GM12878 (cell line): ENCODE measurements at regions not wholly inside any gene's neighbourhood (a gene's known extent, or its start where the extent isn't known, plus 50 kb on each side); places are given as distances from the start of the nearest gene placed in this dataset.

Source experiments
- ATAC-seq: fragments of 200-7000 bp; cut with Tn5 transposase; 3 replicates; pipeline ENCODE4 v1.9.1; 2020; ENCODE audit warnings: mild to moderate bottlenecking, moderate library complexity
- BruUV-seq: library from RNA; stranded (reverse); fragments of 400-500 nt; replicated peaks from 2 replicates; lab custom pipeline; 2021; lab: Mats Ljungman, UMichigan
- CTCF ChIA-PET: fragments of 300-600 bp; sonication (Branson Sonifier 250); formaldehyde crosslinking; extraction: SDS; loops from one replicate; lab custom pipeline; 2021; ENCODE audit warnings: inconsistent platforms; lab: Yijun Ruan, JAX
- POLR2A ChIA-PET: fragments of 350-600 bp; formaldehyde crosslinking; extraction: SDS; loops from one replicate; lab custom pipeline; 2021; ENCODE audit warnings: inconsistent platforms; lab: Charles Lee
- RAD21 ChIA-PET: fragments of 300-600 bp; sonication (Branson Sonifier 250); formaldehyde crosslinking; loops from one replicate; lab custom pipeline; 2023; ENCODE audit warnings: antibody characterized with exemption; ENCODE audit not compliant: unreplicated experiment; lab: Charles Lee
- SMC1A ChIA-PET: fragments of 300-600 bp; sonication (Branson Sonifier 250); formaldehyde crosslinking; loops from one replicate; lab custom pipeline; 2023; ENCODE audit not compliant: unreplicated experiment, uncharacterized antibody; lab: Charles Lee
- DNase-seq: peaks from one replicate; pipeline ENCODE4 v3.0.0-alpha.2; 2011; ENCODE audit warnings: low read depth, low spot score
- FAIRE-seq: peaks from 3 replicates; lab custom pipeline; 2011; peaks lifted over from hg19 to GRCh38; lab: Jason Lieb, UNC
- H2AFZ ChIP-seq: 2 replicates; pipeline ENCODE4 v1.6.0; 2011; ENCODE audit warnings: low read depth, low read length, control low read depth; ENCODE audit not compliant: control insufficient read depth
- H3K27ac ChIP-seq: 2 replicates; pipeline ENCODE4 v1.5.1; 2011; ENCODE audit warnings: control low read depth; ENCODE audit not compliant: control insufficient read depth, insufficient read depth
- H3K27me3 ChIP-seq, 2 experiments: replicated peaks in 1 of 2; 2 replicates each; pipeline versions ENCODE4 v1.6.0 to v1.6.1; 2011; ENCODE audit warnings: low read length in 1 of 2; ENCODE audit not compliant: control insufficient read depth in 2 of 2, insufficient read depth in 2 of 2
- H3K36me3 ChIP-seq, 2 experiments: 2 replicates each; pipeline ENCODE4 v1.5.1; 2011; ENCODE audit warnings: low read length in 1 of 2; ENCODE audit not compliant: control insufficient read depth in 2 of 2, insufficient read depth in 2 of 2
- H3K4me1 ChIP-seq: 2 replicates; pipeline ENCODE4 v1.6.1; 2011; ENCODE audit warnings: mild to moderate bottlenecking, low read length, moderate library complexity, mixed read lengths; ENCODE audit not compliant: control insufficient read depth, insufficient read depth
- H3K4me2 ChIP-seq: 2 replicates; pipeline ENCODE4 v1.6.0; 2011; ENCODE audit warnings: control low read depth; ENCODE audit not compliant: control insufficient read depth, insufficient read depth
- H3K4me3 ChIP-seq: fragments of 200-600 bp; sonication (generic); 2 replicates; pipeline ENCODE4 v1.5.1; 2016
- H3K79me2 ChIP-seq: 2 replicates; pipeline ENCODE4 v1.6.0; 2011; ENCODE audit warnings: low read length; ENCODE audit not compliant: control insufficient read depth, insufficient read depth
- H3K9ac ChIP-seq: 2 replicates; pipeline ENCODE4 v1.8.0; 2011; ENCODE audit warnings: low read length, control low read depth, mixed read lengths; ENCODE audit not compliant: control insufficient read depth, insufficient read depth
- H3K9me3 ChIP-seq: replicated peaks from 3 replicates; pipeline ENCODE4 v1.5.1; 2011; ENCODE audit warnings: mild to moderate bottlenecking, low read length; ENCODE audit not compliant: control insufficient read depth, insufficient read depth
- H4K20me1 ChIP-seq: 2 replicates; pipeline ENCODE4 v1.6.0; 2011; ENCODE audit not compliant: control insufficient read depth, insufficient read depth
- CHD2 ChIP-seq: IDR thresholded peaks from 2 replicates; pipeline ENCODE4 v1.6.1; 2011; ENCODE audit warnings: low read depth, low read length, improper control_type of control experiment, borderline replicate concordance
- EED ChIP-seq: sonication (generic); IDR thresholded peaks from 2 replicates; pipeline ENCODE4 v1.6.1; 2016; ENCODE audit warnings: antibody characterized with exemption, low read depth
- IRF4 ChIP-seq: IDR thresholded peaks from 2 replicates; pipeline ENCODE4 v1.6.1; 2011; ENCODE audit warnings: low read depth, low read length
- KLF5 ChIP-seq: fragments of 450-650 bp; IDR thresholded peaks from 2 replicates; pipeline ENCODE4 v1.6.1; 2014; ENCODE audit warnings: mild to moderate bottlenecking; ENCODE audit not compliant: partially characterized antibody
- MYB ChIP-seq: fragments of 150-350 bp; IDR thresholded peaks from 2 replicates; pipeline ENCODE4 v1.6.1; 2014; ENCODE audit warnings: mild to moderate bottlenecking, low read depth, low read length, borderline replicate concordance
- NFXL1 ChIP-seq: fragments of 450-650 bp; IDR thresholded peaks from 2 replicates; pipeline ENCODE4 v1.6.1; 2017; ENCODE audit warnings: antibody characterized with exemption, mild to moderate bottlenecking, borderline replicate concordance
- RBBP5 ChIP-seq: fragments of 200-600 bp; sonication (generic); conservative IDR thresholded peaks from 2 replicates; pipeline ENCODE4 v1.6.1; 2016
- SMAD1 ChIP-seq: fragments of 450-650 bp; IDR thresholded peaks from 2 replicates; pipeline ENCODE4 v1.6.1; 2018; ENCODE audit warnings: mild to moderate bottlenecking, low read depth; ENCODE audit not compliant: partially characterized antibody
- SMAD5 ChIP-seq: IDR thresholded peaks from 2 replicates; pipeline ENCODE4 v1.6.1; 2016; ENCODE audit warnings: antibody characterized with exemption, low read depth
- SUZ12 ChIP-seq: fragments of 200-600 bp; sonication (generic); IDR thresholded peaks from one replicate; pipeline ENCODE4 v1.6.1; 2018; ENCODE audit warnings: antibody characterized with exemption, mild to moderate bottlenecking; ENCODE audit not compliant: unreplicated experiment
- WGBS: methylation state at CpG from one replicate; pipeline ENCODE4 v1.1.6; 2016; ENCODE audit warnings: low lambda C conversion rate; ENCODE audit not compliant: insufficient replicate concordance, insufficient coverage; ENCODE audit errors: missing lambda C conversion rate; 5-methylcytosine and 5-hydroxymethylcytosine counted together
- in situ Hi-C: fragments of 300-500 bp; cut with MboI; formaldehyde crosslinking; loops from 9 replicates; pipeline ENCODE4 v1.14.3; 2018; ENCODE audit warnings: mixed read lengths
- intact Hi-C: fragments of 100-400 bp; cut with micrococcal nuclease; formaldehyde crosslinking; loops from one replicate; pipeline ENCODE4 v1.14.2; 2022; ENCODE audit not compliant: unreplicated experiment
- TF ChIP-seq, protein P1 (sequence below): fragments of 450-650 bp; IDR thresholded peaks from 2 replicates; pipeline ENCODE4 v1.6.1; 2017; ENCODE audit warnings: low read depth, mild to moderate bottlenecking, moderate library complexity
- TF ChIP-seq, protein P2 (sequence below): fragments of 450-650 bp; IDR thresholded peaks from 2 replicates; pipeline ENCODE4 v1.6.1; 2016; ENCODE audit warnings: mild to moderate bottlenecking, moderate library complexity, borderline replicate concordance

DNA sequence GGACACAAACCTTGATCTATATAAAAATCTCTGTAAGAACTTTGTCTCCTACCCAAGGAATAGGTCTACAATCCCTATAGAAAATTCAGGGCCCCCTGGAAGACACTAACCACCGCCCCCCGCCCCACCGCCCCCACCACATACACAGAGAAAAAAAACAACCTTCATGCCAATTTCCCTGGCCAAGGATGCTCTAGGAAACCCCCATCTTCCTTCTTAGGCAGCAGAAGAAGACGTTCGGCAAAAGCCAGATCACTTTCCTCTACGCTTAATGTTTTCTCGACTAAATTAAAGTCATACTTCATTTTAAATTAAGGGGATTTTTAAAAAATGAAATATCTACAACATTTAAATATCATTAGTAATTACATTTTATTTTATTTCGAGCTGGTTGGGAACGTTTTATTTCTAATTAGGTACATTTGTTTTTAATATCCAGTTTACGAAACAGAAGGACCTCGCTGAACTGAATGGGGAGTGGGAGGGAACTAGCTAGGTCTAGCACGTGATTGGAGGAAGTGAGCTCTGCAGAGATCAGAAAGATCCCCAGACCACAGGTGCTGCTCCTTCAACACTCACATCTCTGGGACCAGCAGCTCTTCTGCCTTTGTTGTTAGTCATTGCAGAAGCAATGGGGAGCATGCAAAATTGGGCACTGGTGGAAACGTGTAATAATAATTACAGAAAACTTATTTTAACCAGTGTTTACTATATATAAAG is 472.3 kb downstream of the MN1 start:
- ChIA-PET POLR2A (no interaction called here), CTCF (no interaction called here), SMC1A (no interaction called here), RAD21 (no interaction called here)
- H3K4me2 ChIP-seq: no peak overlapping the region
- in situ Hi-C loops: no loop called here
- H3K9ac ChIP-seq: no peak overlapping the region
- H3K36me3 ChIP-seq: no peaks in the 10 kb centered on the region
- H3K4me1 ChIP-seq: no peaks in the 10 kb centered on the region
- no TSS peak for BruUV-seq
- no peak for DNase-seq
- no peak overlapping the region for H3K4me3 ChIP-seq
- no peaks in the 10 kb centered on the region for H3K79me2 ChIP-seq
- no peak overlapping the region for H3K27ac ChIP-seq
- no peak overlapping the region for H2AFZ ChIP-seq
- no peaks in the 10 kb centered on the region for H3K9me3 ChIP-seq
- H3K27me3 ChIP-seq: no peaks in the 10 kb centered on the region
- FAIRE-seq: no peak
- ATAC-seq: no peak
- 8% methylated on average over 13 of the region's 13 CpGs for WGBS
- no peaks in the 10 kb centered on the region for H4K20me1 ChIP-seq
- TF ChIP-seq KLF5: no peak
- no peak for TF ChIP-seq SUZ12
- TF ChIP-seq EED: no peak
- TF ChIP-seq RBBP5: no peak
- no peak for TF ChIP-seq SMAD1
- TF ChIP-seq CHD2: no peak
- intact Hi-C loops: no loop called here

DNA sequence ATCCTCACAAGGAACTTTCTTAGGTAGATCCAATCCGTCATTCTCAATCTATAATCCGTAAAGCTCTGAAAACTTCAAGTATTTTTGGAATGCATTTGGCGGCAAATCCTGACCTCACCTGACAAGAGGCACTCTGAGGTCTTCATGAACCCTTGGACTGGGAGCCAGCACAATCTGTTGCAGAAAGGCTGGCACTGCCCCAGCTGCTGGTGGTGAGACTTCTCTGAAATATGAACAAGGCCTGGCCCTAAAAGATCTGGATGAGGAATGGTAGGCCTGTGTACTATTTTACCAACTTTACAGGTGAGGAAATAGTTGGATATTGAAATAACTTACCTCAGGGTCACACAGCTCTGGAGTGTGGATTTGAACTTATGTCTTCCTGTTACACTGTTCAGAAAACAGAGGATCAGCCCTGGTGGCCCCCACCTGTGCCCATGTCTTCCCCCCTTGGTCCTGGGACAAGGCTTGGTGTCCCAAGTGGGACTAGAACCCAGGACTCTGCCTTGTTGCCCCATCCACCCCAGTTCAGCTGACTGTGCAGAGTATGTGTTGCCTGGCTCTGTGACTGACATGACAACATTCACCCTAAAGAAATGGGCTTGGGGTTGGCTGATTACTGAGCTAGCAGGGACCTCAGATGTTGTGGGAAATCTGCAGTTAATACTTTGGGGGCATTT is 471.4 kb downstream of the MN1 start:
- Histone ChIP-seq H3K27ac (no peak overlapping the region), H3K4me1 (no peaks in the 10 kb centered on the region), H4K20me1 (no peaks in the 10 kb centered on the region), H3K9ac (no peak overlapping the region), H3K36me3 (no peaks in the 10 kb centered on the region), H3K79me2 (no peaks in the 10 kb centered on the region), H3K4me3 (no peak overlapping the region), H3K27me3 (no peaks in the 10 kb centered on the region), H2AFZ (no peak overlapping the region), H3K9me3 (no peaks in the 10 kb centered on the region), H3K4me2 (no peak overlapping the region)
- WGBS: 27% methylated on average over 3 of the region's 3 CpGs
- ChIA-PET POLR2A (no interaction called here), SMC1A (no interaction called here), CTCF (no interaction called here), RAD21 (interaction anchor here (1.2 kb wide), 1 partner anchor 651 kb away, joined by 3 read pairs; no protein-coding TSS in a partner anchor)
- ATAC-seq (no peak), FAIRE-seq (no peak), DNase-seq (no peak)
- in situ Hi-C loops: no loop called here
- no TSS peak for BruUV-seq
- intact Hi-C loops: no loop called here
- no peak for TF ChIP-seq NFXL1
- TF ChIP-seq, protein P1, sequence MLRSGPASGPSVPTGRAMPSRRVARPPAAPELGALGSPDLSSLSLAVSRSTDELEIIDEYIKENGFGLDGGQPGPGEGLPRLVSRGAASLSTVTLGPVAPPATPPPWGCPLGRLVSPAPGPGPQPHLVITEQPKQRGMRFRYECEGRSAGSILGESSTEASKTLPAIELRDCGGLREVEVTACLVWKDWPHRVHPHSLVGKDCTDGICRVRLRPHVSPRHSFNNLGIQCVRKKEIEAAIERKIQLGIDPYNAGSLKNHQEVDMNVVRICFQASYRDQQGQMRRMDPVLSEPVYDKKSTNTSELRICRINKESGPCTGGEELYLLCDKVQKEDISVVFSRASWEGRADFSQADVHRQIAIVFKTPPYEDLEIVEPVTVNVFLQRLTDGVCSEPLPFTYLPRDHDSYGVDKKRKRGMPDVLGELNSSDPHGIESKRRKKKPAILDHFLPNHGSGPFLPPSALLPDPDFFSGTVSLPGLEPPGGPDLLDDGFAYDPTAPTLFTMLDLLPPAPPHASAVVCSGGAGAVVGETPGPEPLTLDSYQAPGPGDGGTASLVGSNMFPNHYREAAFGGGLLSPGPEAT: no peak
- no peak for TF ChIP-seq MYB
- no peak for TF ChIP-seq SMAD5
- TF ChIP-seq, protein P2, sequence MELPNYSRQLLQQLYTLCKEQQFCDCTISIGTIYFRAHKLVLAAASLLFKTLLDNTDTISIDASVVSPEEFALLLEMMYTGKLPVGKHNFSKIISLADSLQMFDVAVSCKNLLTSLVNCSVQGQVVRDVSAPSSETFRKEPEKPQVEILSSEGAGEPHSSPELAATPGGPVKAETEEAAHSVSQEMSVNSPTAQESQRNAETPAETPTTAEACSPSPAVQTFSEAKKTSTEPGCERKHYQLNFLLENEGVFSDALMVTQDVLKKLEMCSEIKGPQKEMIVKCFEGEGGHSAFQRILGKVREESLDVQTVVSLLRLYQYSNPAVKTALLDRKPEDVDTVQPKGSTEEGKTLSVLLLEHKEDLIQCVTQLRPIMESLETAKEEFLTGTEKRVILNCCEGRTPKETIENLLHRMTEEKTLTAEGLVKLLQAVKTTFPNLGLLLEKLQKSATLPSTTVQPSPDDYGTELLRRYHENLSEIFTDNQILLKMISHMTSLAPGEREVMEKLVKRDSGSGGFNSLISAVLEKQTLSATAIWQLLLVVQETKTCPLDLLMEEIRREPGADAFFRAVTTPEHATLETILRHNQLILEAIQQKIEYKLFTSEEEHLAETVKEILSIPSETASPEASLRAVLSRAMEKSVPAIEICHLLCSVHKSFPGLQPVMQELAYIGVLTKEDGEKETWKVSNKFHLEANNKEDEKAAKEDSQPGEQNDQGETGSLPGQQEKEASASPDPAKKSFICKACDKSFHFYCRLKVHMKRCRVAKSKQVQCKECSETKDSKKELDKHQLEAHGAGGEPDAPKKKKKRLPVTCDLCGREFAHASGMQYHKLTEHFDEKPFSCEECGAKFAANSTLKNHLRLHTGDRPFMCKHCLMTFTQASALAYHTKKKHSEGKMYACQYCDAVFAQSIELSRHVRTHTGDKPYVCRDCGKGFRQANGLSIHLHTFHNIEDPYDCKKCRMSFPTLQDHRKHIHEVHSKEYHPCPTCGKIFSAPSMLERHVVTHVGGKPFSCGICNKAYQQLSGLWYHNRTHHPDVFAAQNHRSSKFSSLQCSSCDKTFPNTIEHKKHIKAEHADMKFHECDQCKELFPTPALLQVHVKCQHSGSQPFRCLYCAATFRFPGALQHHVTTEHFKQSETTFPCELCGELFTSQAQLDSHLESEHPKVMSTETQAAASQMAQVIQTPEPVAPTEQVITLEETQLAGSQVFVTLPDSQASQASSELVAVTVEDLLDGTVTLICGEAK: no peak
- TF ChIP-seq IRF4: no peak
